ENCODE measurements at regions not wholly inside any gene's neighbourhood (a gene's known extent, or its start where the extent isn't known, plus 50 kb on each side); places are given as distances from the start of the nearest gene placed in this dataset.

DNA sequence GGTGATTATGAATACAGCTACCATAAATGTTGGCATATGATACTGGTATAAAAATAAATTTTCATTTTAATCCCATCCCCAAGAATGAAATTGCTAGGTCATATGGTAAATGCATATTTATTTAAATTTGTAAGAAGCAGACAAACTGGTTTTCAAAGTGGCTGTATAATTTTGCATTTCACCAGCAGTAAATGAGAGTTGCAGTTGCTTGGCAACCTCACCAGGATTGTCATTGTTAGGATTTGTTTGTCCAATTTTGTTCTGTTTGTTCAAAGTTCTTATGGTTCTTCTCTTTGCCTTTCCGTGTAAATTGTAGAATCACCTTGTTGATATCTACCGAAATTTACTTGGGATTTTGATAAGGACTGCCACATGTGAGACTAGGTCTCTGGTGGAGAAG, 237.4 kb downstream of the OTUD1 start:
- no peak for DNase-seq (ENCODE audit: low spot score)
- Histone ChIP-seq H3K27ac (no peak overlapping the region), H3K4me3 (no peak overlapping the region)
- TF ChIP-seq, protein P1, sequence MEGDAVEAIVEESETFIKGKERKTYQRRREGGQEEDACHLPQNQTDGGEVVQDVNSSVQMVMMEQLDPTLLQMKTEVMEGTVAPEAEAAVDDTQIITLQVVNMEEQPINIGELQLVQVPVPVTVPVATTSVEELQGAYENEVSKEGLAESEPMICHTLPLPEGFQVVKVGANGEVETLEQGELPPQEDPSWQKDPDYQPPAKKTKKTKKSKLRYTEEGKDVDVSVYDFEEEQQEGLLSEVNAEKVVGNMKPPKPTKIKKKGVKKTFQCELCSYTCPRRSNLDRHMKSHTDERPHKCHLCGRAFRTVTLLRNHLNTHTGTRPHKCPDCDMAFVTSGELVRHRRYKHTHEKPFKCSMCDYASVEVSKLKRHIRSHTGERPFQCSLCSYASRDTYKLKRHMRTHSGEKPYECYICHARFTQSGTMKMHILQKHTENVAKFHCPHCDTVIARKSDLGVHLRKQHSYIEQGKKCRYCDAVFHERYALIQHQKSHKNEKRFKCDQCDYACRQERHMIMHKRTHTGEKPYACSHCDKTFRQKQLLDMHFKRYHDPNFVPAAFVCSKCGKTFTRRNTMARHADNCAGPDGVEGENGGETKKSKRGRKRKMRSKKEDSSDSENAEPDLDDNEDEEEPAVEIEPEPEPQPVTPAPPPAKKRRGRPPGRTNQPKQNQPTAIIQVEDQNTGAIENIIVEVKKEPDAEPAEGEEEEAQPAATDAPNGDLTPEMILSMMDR (IDR thresholded peaks at IDR 0.05) = no peak

DNA sequence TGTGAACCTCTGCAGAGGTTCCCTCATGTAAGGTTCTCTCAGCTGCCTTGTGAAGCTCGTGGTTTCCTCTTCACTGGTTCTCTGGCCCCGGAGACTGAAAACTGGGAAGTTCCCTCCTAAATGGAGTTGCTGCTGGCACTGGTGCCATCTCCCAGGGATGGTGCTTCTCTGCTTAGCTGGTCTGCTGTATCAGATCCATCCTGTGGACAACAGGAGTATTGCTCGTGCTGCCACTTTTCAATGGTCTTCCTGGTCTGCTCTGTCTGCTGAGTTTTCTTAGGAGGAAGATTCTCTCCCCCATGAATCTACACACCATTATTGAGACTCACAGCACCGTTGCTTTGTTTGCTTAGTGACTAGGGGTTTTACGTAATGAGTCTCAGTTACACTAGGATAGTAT, 247.8 kb downstream of the OTUD1 start:
- Histone ChIP-seq H3K4me3 (no peak overlapping the region), H3K27ac (no peak overlapping the region)
- DNase-seq (ENCODE audit: low spot score) = no peak
- TF ChIP-seq, protein P1 (IDR thresholded peaks at IDR 0.05) = no peak

DNA sequence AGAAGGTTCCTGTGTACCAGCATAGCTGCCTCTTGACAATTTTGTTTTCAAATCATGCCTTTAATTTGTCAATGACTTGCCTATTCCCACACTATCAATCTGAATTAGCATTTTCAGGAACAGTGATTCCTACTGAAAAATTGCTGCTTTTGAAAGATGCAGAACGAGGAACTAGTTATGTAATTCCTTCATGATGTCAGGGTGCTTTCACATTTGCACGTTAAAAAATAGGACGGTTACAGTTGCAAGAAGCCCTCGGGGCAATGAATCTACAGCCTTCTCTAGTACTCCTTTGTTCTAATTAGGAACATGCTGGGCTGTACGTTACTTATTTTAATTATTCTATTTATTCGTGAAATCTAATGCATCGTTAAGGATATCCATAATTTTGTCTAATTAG, 253.9 kb downstream of the OTUD1 start:
- Histone ChIP-seq H3K4me3 (no peak overlapping the region), H3K27ac (no peak overlapping the region)
- TF ChIP-seq, protein P1 (IDR thresholded peaks at IDR 0.05) = no peak
- no peak for DNase-seq (ENCODE audit: low spot score)

DNA sequence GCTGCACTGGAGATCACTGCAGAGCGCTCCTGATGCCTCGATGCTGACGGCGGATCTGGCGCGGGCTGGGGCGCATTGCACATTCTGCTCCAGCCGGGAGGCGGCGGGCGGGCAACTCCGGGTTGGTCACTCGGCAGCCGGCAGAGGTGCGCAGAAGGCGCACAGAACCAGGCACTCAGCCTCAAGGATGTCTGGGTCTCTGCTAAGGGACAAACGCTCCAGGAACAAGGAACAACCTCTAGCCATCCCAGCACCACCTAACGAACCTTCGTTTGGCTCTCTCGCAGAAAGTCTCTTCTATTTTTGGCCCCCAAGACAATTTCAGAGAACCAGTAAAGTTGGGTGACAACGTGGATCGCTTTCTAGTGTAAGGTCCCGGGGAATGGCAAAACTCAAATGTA, 254.6 kb downstream of the OTUD1 start:
- Histone ChIP-seq H3K27ac (no peak overlapping the region), H3K4me3 (no peak overlapping the region)
- no peak for DNase-seq (ENCODE audit: low spot score)
- TF ChIP-seq, protein P1 (IDR thresholded peaks at IDR 0.05) = no peak

DNA sequence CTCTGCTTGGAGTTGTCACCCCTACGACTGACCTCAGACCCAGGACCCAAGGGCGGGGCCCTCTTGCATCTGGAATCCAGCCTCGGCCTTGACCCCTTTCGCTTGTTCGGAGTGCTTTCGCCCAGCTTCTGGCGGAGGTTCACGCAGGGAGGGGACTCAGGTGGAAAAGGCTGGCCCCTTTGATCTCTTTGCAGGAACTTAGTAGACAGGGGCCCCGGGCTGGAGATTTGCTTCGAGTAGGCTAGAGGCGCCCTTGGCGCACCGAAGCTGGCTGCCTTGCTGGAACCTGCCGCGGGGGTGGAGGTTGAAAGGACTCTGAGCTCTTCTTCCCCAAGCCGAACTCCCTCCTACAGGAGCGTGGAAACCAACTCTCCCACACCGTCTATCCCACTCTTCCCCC, 255.1 kb downstream of the OTUD1 start:
- DNase-seq (ENCODE audit: low spot score) = no peak
- Histone ChIP-seq H3K27ac (no peak overlapping the region), H3K4me3 (peak overlapping the region; percentile 60)
- TF ChIP-seq, protein P1 (IDR thresholded peaks at IDR 0.05) = no peak

DNA sequence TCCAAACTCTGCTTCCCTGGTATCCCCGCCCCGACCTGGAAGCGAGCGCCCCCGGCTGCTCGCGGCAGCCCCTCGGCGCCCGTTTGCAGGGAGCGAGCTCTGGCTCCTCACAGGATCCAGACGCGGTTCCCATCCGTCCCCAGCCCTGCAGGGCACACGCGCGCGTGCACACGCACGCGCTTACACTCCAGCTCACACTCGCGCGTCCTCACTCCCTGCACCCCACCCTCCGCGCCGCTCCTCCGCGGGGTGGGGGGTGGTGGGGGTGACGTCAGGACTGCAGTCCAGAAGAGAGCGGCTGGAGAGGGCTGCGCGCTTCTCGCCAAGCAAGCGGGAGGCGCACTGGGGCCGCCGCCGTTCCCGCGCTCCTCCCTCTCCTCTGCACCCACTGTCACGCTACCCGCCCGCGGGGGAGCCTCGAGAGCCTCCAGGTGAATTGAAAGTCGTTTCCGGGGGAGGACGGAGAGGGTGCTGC, 255.6 kb downstream of the OTUD1 start:
- no peak for DNase-seq (ENCODE audit: low spot score)

More for the DNA sequence above, 255.6 kb downstream of the OTUD1 start:
- TF ChIP-seq, protein P1 (IDR thresholded peaks at IDR 0.05) = no peak
- H3K27ac ChIP-seq = no peak overlapping the region
- H3K4me3 ChIP-seq = peak overlapping the region; percentile 60

Measured in coronary artery (tissue), 2 donors.